ENCODE measurements at regions not wholly inside any gene's neighbourhood (a gene's known extent, or its start where the extent isn't known, plus 50 kb on each side); places are given as distances from the start of the nearest gene placed in this dataset.

DNA sequence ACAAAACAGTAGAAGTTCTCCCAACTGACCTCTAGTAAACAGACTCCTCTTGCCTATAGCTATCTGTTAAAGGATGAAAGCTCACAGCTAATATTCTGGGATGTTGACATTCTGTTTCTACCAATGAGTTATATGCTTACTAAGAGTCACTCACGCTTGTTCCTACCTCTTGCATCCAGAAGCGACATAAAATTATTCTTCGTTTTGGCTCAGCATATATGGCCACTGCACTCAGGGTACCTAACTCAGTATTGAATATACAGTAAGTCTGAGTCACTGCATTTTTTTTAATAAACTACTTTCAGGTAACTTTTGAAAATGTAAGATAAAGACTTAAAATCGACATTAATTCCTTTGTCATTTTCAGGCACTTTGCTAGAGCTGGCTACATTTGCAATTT is 214.4 kb upstream of the STXBP5 start:
- no peak for DNase-seq

- no peak for DNase-seq
These were observed 213.9 kb upstream of the STXBP5 start for GRCh38 chr6:146990284-146990683.

DNA sequence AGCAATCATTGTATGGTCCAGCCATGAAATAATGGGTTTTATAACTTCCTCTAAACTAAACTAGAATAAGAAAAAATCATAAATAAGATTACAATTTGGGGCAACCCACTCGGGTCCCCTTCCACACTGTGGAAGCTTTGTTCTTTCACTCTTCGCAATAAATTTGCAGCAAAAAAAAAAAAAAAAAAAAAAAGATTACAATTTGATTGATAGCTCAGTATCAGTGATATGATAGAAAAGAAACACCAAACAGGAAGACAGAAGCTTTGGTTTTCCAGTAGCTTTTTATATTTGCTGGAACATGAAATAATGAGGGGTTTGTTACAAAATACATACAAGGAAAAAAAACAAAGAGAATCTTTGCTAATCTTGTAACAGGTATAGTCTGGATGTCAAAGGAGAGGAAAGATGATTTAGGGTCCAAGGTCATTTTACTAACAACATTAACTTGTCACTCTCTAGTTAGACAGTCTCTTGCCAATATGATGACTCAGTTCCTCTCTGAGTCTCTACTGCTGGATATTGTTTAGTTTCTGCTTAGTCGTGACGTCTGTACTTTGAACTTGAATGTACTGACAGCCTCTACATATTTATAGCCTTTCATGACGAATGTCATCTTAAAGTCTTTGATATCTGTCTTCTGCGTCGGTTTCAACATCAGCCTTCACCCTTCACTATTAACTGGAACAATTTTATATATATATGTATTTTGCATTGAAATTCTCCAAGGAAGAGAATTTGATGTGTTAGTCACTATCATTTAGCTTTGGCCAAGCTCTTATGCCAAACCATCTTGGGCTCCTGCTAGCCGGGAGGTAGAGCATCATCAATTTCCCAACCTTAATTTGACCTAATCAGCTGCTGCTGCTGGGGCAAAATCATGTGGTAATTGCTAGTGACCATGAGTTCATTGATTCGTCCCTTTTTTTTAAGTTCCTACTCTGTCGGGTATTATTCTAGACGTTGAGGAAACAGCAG is 213.1 kb upstream of the STXBP5 start:
- no peak for DNase-seq

DNA sequence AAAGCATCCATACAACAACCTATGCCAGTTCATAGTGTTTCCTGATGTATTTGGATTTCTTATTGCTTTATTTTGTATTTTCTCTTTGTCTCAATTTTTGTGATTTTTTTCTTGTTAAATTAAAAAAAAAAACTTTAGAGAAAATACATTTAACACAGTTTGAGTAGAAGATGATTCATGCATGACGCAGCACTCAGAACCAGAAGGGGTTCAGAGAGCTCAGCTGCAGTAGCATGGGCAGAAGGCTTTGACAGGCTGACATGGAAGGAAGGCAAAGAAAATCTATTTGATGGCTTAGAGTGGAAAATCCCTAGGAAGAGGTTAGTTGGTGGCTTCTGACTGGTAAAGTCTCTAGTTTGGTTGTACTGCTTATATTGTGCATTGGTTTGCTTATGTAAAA is 207.2 kb upstream of the STXBP5 start:
- no peak for DNase-seq

DNA sequence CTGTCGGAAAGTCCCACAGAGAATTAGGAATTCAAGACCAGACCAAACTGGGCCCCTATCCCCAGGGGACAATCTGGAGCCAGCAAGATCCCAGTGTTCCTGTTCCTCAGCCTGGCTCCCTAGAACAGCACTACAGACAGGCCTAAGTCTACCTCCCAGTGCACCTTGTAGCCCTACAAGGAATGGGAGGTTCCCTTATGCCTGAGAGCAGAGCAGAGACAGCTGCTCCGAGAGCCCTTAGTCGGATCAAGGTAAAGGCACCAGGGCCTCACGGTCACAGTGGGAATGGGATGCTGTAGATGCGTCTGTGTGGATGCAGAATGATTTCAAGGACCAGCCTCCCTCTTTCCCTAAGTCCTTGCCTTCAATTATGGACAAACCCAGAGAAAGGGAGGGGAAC is 204.5 kb upstream of the STXBP5 start:
- DNase-seq = no peak

- no peak for DNase-seq
These were observed 203.4 kb upstream of the STXBP5 start for GRCh38 chr6:147000545-147001488.

DNA sequence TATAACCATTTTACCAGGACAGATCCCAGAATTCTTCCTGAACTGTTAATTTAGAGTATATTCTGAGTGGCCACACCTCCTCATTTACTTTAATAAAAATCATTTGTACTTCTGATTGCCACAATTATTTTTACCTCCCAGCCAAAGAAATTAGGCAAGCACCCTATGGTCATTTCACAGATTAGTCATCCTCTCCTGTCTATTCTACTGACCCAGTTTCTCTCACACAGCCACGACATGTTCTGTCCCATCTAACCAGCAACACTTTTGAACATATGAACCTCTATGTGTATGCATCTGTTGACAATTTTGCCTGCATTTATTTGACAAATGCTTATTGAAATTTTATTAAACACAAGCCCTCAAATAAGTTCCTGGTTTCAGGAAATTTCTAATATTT is 202.6 kb upstream of the STXBP5 start:
- no peak for DNase-seq

DNA sequence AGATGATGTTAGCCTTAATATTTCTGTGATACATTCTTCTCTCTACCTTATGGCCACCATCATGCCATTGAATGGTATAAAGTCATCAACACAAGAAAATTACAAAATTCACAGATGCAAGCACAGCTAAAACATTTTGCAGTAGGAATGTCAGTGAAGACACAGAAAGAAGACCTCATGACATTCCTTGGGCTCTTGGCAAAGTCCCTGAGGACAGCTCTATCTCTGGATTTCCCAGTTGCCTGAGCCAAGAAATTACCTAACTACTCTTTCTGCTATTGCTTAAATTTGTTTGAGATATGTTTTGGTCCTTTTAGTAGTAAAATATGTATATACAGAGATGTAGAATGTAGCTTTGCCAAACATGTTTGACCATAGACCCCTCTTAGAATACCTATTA is 201.0 kb upstream of the STXBP5 start:
- no peak for DNase-seq

GRCh38 chr6:147005499-147005898 is 198.7 kb upstream of the STXBP5 start:
- no peak for DNase-seq

DNA sequence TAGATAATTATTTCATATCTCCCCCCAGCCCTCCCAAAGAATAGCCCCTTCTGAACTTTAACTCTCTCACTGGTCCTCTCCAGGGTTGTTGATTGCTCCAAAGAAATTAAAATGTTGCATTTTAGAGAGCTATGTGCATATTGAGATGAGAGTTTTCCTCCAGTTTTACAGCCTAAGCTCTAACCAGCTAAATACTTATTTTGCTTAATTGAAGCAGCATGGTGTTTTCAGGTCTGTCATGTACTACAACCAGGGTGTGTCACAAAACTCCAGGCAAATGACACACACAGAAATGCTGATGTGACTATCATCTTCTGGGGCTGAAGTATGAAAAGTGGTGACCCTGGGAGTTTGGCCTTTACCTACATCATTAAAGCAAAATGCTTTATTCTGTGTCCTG is 196.8 kb upstream of the STXBP5 start:
- no peak for DNase-seq

DNA sequence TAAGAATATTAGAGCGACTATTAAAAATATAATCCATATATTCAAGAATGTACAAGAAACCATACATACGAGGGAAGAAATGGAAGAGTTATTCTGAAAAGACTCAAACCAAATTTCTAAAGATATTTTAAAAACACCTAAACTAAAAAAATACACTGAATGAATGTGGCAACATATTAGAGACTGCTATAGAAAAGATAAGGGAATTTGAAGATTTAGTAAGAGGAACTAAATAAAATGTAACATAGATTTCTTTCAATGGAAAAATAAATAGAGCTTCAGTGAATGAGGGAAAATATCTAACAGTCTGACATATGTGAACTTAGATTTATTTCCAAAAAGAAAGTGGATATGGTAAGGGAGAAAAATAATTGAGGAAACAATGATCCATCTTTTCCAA is 194.9 kb upstream of the STXBP5 start:
- DNase-seq = no peak

GRCh38 chr6:147015674-147016073 is 188.5 kb upstream of the STXBP5 start:
- no peak for DNase-seq

DNA sequence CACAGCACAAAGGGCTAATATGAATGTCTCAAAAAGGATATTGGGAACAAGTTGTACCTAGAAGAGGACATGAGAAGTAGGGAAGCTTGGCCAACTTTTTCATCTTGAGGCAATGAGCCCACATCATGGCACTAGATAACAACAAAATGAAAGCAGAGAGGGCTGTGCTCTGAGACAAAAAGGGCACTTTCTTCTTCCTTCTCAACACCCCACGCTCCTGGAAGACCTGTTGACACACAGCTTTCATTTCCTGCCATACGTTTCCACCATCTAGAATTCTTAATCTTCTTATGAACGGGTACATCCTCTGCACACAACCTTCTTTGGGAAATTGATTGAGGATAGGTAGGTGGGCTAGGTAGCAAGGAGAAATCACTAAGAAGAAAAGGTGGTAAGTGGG is 187.8 kb upstream of the STXBP5 start:
- no peak for DNase-seq

- DNase-seq = no peak
These were observed 187.1 kb upstream of the STXBP5 start for GRCh38 chr6:147017153-147017552.

- DNase-seq = no peak
These were observed 185.2 kb upstream of the STXBP5 start for GRCh38 chr6:147019001-147019400.

GRCh38 chr6:147022041-147022440 is 182.2 kb upstream of the STXBP5 start:
- no peak for DNase-seq

DNA sequence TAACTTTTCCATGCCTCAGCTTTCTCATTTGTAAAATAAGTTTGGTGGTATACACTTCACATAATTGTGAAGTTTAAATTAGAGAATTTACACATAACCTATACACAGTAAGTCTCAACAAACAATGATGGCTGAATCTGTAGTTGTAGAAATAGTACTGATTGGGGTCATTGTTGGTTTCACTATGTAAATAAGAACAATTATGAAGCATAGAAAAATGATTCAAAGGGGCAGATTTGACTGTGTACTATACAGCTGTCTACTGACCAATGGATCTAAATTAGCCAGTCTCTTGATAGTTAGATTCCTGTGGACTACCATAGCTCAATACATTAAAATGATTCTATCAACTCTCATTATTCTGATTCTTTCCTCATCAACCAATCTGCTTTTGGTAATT is 181.1 kb upstream of the STXBP5 start:
- DNase-seq = no peak

- DNase-seq = no peak
These were observed 180.6 kb upstream of the STXBP5 start for GRCh38 chr6:147023581-147023980.

DNA sequence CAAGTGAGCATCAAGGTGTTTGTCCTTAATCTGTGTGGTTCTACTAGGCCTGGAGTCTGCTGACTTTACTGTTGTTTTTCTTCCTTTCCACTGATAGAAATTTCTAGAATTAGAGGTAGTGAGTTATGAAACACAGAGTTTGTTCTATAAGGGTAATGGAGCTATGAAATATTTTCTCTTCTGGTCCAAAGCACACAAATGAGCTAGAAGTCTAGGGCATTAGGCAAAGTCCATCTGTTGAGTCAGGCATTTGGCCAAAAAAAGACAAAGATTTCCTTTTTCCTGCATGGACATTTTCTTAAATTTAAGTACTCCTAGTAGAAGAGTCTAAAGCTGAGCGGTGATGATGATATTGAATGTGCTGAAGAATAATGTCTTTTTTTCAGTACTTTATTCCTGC is 174.3 kb upstream of the STXBP5 start:
- no peak for DNase-seq

- DNase-seq = no peak
These were observed 170.9 kb upstream of the STXBP5 start for GRCh38 chr6:147033267-147033666.

DNA sequence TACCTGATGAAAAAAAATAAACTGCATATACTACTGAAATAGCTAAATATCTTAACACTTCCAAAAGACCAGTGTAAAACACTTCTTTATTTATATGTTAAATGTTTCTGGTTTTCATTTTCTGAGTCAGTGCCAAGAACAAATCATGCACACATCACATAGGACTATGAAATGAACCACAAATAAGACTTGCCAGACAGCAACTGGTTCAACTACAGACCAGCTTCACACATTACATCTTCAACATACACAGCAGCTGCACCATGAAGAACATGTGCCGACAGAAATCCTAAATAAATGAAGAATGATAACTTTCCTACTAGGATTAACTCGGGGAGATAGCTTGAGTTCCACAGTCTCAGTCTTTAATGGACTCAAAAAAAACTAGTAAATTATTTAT is 168.3 kb upstream of the STXBP5 start:
- DNase-seq = no peak

- no peak for DNase-seq
These were observed 166.3 kb upstream of the STXBP5 start for GRCh38 chr6:147037881-147038280.

GRCh38 chr6:147040121-147040910 is 163.9 kb upstream of the STXBP5 start:
- no peak for DNase-seq
